T-helper 2 cell treated with Interferon-gamma antibody and Interleukin-4, amounts not matched to agents 5 μg/mL and 100 μg/mL, for 36 hours (primary cell): ENCODE measurements at regions not wholly inside any gene's neighbourhood (a gene's known extent, or its start where the extent isn't known, plus 50 kb on each side); places are given as distances from the start of the nearest gene placed in this dataset.
"Not testable (repeated sequence)": the region's sequence is repeated elsewhere in the genome, so short reads cannot be mapped to it uniquely, and the experiment has no call there.

ENCODE experiments used
- DNase-seq: peaks from one replicate; pipeline ENCODE4 v3.0.0; 2021; ENCODE audit warnings: low spot score
- H3K27ac Mint-ChIP-seq: one replicate; pipeline ENCODE4 v1.8.0; 2021; ENCODE audit warnings: mild to moderate bottlenecking, mixed read lengths
- H3K27me3 Mint-ChIP-seq: one replicate; pipeline ENCODE4 v1.8.0; 2021; ENCODE audit warnings: low read depth, mixed read lengths
- H3K36me3 Mint-ChIP-seq: one replicate; pipeline ENCODE4 v1.8.0; 2021; ENCODE audit warnings: low read depth, mixed read lengths
- H3K4me1 Mint-ChIP-seq: one replicate; pipeline ENCODE4 v1.8.0; 2021; ENCODE audit warnings: low read depth, mixed read lengths
- H3K4me3 Mint-ChIP-seq: one replicate; pipeline ENCODE4 v1.8.0; 2022; ENCODE audit warnings: mild to moderate bottlenecking, moderate library complexity, mixed read lengths
- H3K9me3 Mint-ChIP-seq: one replicate; pipeline ENCODE4 v1.8.0; 2021; ENCODE audit warnings: mixed read lengths

GRCh38 chr3:74921676-74922075 lies 307.2 kb upstream of the CNTN3 start:
- Mint-ChIP-seq H3K4me3 (no peak overlapping the region), H3K36me3 (no peaks in the 10 kb centered on the region), H3K27ac (no peak overlapping the region), H3K27me3 (no peaks in the 10 kb centered on the region), H3K9me3 (peaks cover 26% of the 10 kb centered on the region), H3K4me1 (no peaks in the 10 kb centered on the region)
- DNase-seq, result no peak

GRCh38 chr3:74920721-74921350 lies 306.4 kb upstream of the CNTN3 start:
- DNase-seq, result no peak
- no peak overlapping the region for H3K27ac Mint-ChIP-seq
- peaks cover 21% of the 10 kb centered on the region for H3K9me3 Mint-ChIP-seq
- no peaks in the 10 kb centered on the region for H3K4me1 Mint-ChIP-seq
- no peaks in the 10 kb centered on the region for H3K27me3 Mint-ChIP-seq
- H3K36me3 Mint-ChIP-seq, result no peaks in the 10 kb centered on the region
- no peak overlapping the region for H3K4me3 Mint-ChIP-seq

GRCh38 chr3:74916696-74917095 lies 302.2 kb upstream of the CNTN3 start:
- H3K36me3 Mint-ChIP-seq, result no peaks in the 10 kb centered on the region
- no peak overlapping the region for H3K4me3 Mint-ChIP-seq
- DNase-seq, result no peak
- H3K27ac Mint-ChIP-seq, result no peak overlapping the region
- H3K9me3 Mint-ChIP-seq, result peaks cover 24% of the 10 kb centered on the region
- H3K4me1 Mint-ChIP-seq, result no peaks in the 10 kb centered on the region
- H3K27me3 Mint-ChIP-seq, result no peaks in the 10 kb centered on the region

- no peak overlapping the region for H3K4me3 Mint-ChIP-seq
- H3K36me3 Mint-ChIP-seq, result no peaks in the 10 kb centered on the region
- no peak for DNase-seq
- H3K27ac Mint-ChIP-seq, result no peak overlapping the region
- H3K27me3 Mint-ChIP-seq, result no peaks in the 10 kb centered on the region
- peaks cover 40% of the 10 kb centered on the region for H3K9me3 Mint-ChIP-seq
- no peaks in the 10 kb centered on the region for H3K4me1 Mint-ChIP-seq
Observed at GRCh38 chr3:74906181-74906580, 291.7 kb upstream of the CNTN3 start.

- DNase-seq, result no peak
- Mint-ChIP-seq H3K27me3 (no peaks in the 10 kb centered on the region), H3K4me3 (no peak overlapping the region), H3K9me3 (peaks cover 33% of the 10 kb centered on the region), H3K4me1 (no peaks in the 10 kb centered on the region), H3K27ac (no peak overlapping the region), H3K36me3 (no peaks in the 10 kb centered on the region)
Observed at GRCh38 chr3:74905478-74905877, 291.0 kb upstream of the CNTN3 start.

GRCh38 chr3:74904646-74905045 lies 290.2 kb upstream of the CNTN3 start:
- Mint-ChIP-seq H3K9me3 (peaks cover 32% of the 10 kb centered on the region), H3K27me3 (no peaks in the 10 kb centered on the region), H3K36me3 (no peaks in the 10 kb centered on the region), H3K27ac (no peak overlapping the region), H3K4me1 (no peaks in the 10 kb centered on the region), H3K4me3 (no peak overlapping the region)
- DNase-seq, result no peak

GRCh38 chr3:74899796-74900516 lies 285.5 kb upstream of the CNTN3 start:
- not testable (repeated sequence) for DNase-seq, H3K36me3 Mint-ChIP-seq, H3K27me3 Mint-ChIP-seq, H3K4me1 Mint-ChIP-seq, H3K4me3 Mint-ChIP-seq, H3K27ac Mint-ChIP-seq
- peaks cover 28% of the 10 kb centered on the region for H3K9me3 Mint-ChIP-seq

- no peaks in the 10 kb centered on the region for H3K36me3 Mint-ChIP-seq
- no peaks in the 10 kb centered on the region for H3K27me3 Mint-ChIP-seq
- no peaks in the 10 kb centered on the region for H3K4me1 Mint-ChIP-seq
- no peak overlapping the region for H3K4me3 Mint-ChIP-seq
- H3K27ac Mint-ChIP-seq, result no peak overlapping the region
- no peak for DNase-seq
- peaks cover 33% of the 10 kb centered on the region for H3K9me3 Mint-ChIP-seq
Observed at GRCh38 chr3:74897006-74897405, 282.5 kb upstream of the CNTN3 start.

GRCh38 chr3:74891312-74891711 lies 276.9 kb upstream of the CNTN3 start:
- Mint-ChIP-seq H3K27ac (no peak overlapping the region), H3K4me3 (no peak overlapping the region)
- DNase-seq, result no peak

GRCh38 chr3:74883690-74884089 lies 269.2 kb upstream of the CNTN3 start:
- Mint-ChIP-seq H3K27me3 (no peaks in the 10 kb centered on the region), H3K9me3 (peaks cover 23% of the 10 kb centered on the region), H3K27ac (no peak overlapping the region), H3K4me3 (no peak overlapping the region), H3K4me1 (no peaks in the 10 kb centered on the region), H3K36me3 (no peaks in the 10 kb centered on the region)
- DNase-seq, result no peak

More at GRCh38 chr3:74891312-74891711, 276.9 kb upstream of the CNTN3 start:
- peaks cover 17% of the 10 kb centered on the region for H3K9me3 Mint-ChIP-seq
- no peaks in the 10 kb centered on the region for H3K27me3 Mint-ChIP-seq
- no peaks in the 10 kb centered on the region for H3K36me3 Mint-ChIP-seq
- H3K4me1 Mint-ChIP-seq, result no peaks in the 10 kb centered on the region

- H3K27me3 Mint-ChIP-seq, result no peaks in the 10 kb centered on the region
- H3K4me1 Mint-ChIP-seq, result no peaks in the 10 kb centered on the region
- no peak overlapping the region for H3K27ac Mint-ChIP-seq
- no peaks in the 10 kb centered on the region for H3K36me3 Mint-ChIP-seq
- peaks cover 23% of the 10 kb centered on the region for H3K9me3 Mint-ChIP-seq
- no peak for DNase-seq
- H3K4me3 Mint-ChIP-seq, result no peak overlapping the region
Observed at GRCh38 chr3:74883222-74883621, 268.8 kb upstream of the CNTN3 start.

- H3K27me3 Mint-ChIP-seq, result no peaks in the 10 kb centered on the region
- no peaks in the 10 kb centered on the region for H3K36me3 Mint-ChIP-seq
- peaks cover 28% of the 10 kb centered on the region for H3K9me3 Mint-ChIP-seq
- DNase-seq, result no peak
- no peak overlapping the region for H3K27ac Mint-ChIP-seq
- no peak overlapping the region for H3K4me3 Mint-ChIP-seq
- no peaks in the 10 kb centered on the region for H3K4me1 Mint-ChIP-seq
Observed at GRCh38 chr3:74880237-74880636, 265.8 kb upstream of the CNTN3 start.

- DNase-seq, result no peak
- no peaks in the 10 kb centered on the region for H3K27me3 Mint-ChIP-seq
- peaks cover 17% of the 10 kb centered on the region for H3K9me3 Mint-ChIP-seq
- no peaks in the 10 kb centered on the region for H3K4me1 Mint-ChIP-seq
- H3K36me3 Mint-ChIP-seq, result no peaks in the 10 kb centered on the region
- no peak overlapping the region for H3K27ac Mint-ChIP-seq
- H3K4me3 Mint-ChIP-seq, result no peak overlapping the region
Observed at GRCh38 chr3:74866357-74867030, 252.0 kb upstream of the CNTN3 start.

GRCh38 chr3:74862476-74862875 lies 248.0 kb upstream of the CNTN3 start:
- DNase-seq, result no peak
- H3K4me1 Mint-ChIP-seq, result no peaks in the 10 kb centered on the region
- H3K27ac Mint-ChIP-seq, result no peak overlapping the region
- H3K9me3 Mint-ChIP-seq, result peaks cover 16% of the 10 kb centered on the region
- H3K36me3 Mint-ChIP-seq, result no peaks in the 10 kb centered on the region
- no peak overlapping the region for H3K4me3 Mint-ChIP-seq
- H3K27me3 Mint-ChIP-seq, result no peaks in the 10 kb centered on the region
